M059J (cell line): ENCODE measurements at regions not wholly inside any gene's neighbourhood (a gene's known extent, or its start where the extent isn't known, plus 50 kb on each side); places are given as distances from the start of the nearest gene placed in this dataset.
"Not testable (repeated sequence)": the region's sequence is repeated elsewhere in the genome, so short reads cannot be mapped to it uniquely, and the experiment has no call there.

ENCODE experiments used
- DNase-seq: peaks from one replicate; pipeline ENCODE4 v3.0.0-alpha.2; 2012; ENCODE audit warnings: low read depth

DNA sequence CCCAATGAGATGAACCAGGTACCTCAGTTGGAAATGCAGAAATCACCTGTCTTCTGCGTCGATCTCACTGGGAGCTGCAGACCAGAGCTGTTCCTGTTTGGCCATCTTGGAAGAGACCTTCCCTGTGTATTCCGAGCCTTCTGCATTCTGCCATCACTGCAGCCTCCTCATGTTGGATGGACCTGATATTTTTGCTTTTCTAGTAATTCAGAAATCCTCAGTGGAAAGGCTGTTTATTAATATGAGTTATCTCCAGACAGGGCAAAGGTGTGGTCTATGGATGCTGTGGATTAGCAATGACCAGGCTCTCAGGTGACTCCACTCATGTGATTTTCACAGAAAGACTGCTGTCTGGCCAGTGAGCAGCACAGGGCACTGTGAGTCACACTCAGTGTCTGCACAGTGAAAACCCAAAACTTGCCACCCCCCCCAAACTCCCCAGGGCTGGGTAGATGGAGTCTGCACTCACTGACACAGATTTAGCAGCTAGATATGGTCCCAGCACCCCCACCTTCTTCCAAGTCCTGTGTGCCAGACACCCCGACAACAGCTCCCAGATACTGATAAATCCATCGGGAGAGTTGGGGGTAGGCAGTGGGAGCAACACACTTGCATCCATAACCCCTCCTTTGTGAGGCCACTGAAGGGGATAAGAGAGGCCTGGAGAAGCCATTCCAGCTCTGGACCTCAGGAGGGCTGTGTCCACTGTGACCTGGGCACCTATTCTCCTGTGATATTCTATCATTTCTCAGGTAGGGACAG lies 75.2 kb upstream of the TOP3B start:
- DNase-seq: no peak

DNA sequence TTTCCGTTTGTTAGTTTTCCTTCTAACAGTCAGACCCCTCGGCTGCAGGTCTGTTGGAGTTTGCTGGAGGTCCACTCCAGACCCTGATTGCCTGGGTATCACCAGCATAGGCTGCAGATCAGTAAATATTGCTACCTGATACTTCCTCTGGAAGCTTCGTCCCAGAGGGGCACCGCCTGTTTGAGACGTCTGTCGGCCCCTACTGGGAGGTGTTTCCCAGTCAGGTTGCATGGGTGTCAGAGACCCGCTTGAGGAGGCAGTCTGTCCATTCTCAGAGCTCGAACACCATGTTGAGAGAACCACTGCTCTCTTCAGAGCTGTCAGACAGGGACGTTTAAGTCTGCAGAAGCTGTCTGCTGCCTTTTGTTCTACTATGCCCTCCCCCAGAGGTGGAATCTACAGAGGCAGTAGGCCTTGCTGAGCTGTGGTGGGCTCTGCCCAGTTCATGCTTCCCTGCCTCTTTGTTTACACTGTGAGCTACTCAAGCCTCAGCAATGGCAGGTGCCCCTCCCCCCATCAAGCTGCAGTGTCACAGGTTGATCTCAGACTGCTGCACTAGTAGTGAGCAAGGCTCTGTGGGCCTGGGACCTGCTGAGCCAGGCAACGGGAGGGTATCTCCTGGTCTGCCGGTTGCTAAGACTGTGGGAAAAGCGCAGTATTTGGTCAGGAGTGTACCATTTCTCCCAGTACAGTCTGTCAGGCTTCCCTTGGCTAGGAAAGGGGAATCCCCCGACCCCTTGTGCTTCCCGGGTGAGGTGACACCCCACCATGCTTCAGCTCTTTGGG lies 74.4 kb upstream of the TOP3B start:
- not testable (repeated sequence) for DNase-seq

DNA sequence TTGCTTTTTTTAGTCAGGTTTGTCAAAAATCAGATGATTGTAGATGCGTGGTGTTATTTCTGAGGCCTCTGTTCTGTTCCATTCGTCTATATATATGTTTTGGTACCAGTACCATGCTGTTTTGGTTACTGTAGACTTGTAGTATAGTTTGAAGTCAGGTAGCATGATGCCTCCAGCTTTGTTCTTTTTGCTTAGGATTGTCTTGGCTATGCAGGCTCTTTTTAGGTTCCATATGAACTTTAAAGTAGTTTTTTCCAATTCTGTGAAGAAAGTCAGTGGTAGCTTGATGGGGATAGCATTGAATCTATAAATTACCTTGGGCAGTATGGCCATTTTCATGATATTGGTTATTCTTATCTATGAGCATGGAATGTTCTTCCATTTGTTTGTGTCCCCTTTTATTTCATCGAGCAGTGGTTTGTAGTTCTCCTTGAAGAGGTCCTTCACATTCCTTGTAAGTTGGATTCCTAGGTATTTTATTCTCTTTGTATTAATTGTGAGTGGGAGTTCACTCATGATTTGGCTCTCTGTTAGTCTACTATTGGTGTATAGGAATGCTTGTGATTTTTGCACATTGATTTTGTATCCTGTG lies 70.1 kb upstream of the TOP3B start:
- DNase-seq: not testable (repeated sequence)

DNA sequence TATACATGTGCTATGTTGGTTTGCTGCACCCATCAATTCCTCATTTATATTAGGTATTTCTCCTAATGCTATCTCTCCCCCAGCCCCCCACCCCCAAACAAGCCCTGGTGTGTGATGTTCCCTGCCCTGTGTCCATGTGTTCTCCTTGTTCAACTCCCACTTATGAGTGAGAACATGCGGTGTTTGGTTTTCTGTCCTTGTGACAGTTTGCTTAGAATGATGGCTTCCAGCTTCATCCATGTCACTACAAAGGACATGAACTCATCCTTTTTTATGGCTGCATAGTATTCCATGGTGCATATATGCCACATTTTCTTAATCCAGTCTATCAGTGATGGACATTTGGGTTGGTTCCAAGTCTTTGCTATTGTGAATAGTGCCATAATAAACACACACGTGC lies 68.4 kb upstream of the TOP3B start:
- DNase-seq: not testable (repeated sequence)

DNA sequence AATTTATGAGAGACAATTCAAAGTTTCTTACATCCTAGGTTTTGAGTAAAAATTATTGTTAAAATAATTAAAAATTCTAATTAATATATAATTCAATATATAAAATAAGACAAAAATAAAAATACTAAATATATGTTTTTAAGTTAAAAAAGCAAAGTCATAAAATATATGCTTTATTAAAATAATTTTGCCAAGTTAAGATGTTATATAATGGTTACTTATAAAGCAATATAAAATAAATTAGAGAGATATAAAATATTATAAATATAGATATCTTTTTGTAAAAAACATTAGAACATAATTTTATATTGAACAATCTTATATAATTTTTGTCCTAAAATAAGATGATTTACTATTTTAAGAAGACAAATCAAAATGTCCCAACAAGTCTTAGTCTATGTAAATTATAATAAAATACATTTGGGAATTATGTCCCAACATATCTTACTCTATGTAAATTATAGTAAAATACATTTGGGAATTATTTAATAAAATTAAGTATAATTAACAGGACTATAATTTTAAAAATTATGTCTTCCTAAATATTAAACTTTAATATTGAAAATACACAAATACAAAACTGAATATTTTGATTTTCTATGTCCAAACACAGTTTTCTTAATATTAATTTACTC lies 67.7 kb upstream of the TOP3B start:
- DNase-seq: no peak

DNA sequence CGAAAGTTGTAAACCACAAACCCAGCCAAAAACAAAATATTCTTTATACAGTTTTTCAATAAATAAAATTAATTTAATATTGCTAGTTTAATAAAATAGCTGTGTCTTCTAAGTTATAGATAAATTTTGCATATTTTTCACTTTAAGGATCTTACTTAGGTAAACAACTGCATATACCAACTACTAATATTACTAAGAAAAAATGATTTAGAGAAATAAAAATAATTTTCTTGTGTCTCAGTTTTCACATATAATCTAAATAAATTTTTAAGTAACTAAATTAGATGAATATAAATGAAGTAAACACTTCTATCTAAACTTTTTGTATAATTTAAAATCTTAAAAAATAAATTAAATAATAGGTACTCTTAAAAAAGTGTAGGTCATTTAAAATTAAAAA lies 67.1 kb upstream of the TOP3B start:
- DNase-seq: no peak

DNA sequence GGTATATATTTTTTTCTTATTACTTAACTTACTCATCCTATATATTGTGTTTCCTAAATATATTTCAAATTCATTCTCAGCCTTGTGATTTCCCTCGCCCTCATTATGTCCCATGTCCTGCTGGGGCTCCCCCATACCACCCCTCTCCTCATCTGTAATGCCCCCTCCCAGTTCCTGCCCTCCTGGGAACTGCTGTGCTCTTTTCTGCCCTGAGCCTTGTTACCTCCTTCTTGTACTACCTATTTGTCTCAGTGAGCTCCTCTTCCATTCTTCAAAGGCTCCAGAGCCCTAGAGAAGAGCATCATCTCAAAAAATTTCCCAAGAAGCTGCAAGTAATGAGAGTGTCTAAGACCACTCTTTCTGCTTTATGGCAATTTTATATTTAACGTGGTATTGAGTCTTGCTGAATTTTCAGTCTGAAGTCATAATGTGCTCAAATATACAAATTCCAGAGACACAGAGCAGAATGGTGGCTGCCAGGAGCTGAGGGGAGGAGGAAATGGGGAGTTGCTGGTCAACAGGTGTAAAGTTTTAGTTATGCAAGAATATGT lies 66.5 kb upstream of the TOP3B start:
- no peak for DNase-seq

DNA sequence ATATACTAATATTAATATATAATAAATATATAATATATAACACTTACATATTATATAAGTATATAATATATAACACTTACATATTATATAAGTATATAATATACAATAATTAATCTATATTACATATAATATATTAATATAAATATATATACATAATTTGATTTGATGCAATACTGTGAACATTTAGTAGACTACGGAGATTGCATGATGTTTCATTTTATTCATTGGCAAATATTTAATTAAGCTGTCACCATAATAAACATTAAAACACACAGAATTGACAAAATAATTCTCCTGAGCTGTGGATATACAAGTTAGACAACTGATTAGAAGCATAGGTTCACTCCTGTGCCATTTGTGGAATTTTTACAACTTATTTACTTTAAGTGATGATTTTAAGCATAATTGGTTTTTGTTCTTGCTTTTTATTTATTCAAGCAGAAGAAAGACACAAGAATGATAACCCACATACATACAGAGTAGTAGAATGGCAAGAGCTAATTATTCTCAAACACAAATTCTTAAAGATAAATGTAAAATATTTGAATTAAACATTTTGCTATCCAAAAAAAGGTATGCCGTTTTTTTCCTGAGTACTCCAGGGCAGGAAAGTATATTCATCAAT lies 65.8 kb upstream of the TOP3B start:
- no peak for DNase-seq

DNA sequence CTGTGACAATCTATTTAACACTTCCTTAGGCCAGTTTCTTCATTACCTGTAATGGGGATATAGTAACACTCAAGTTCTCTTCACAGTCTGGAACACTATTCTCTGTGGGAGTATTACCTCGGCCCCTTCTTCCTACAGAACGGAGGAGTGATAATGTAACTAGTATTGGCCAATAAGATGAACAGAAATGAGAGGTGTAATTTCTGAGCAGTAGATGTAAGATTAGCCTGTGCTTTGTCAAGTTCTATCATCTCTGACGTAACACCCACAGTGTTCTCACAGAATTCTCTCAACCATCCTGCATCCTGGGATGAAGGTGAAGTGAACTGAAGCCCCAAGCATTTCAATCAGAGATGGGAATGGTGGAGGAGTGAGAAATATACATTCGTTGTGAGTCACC lies 65.2 kb upstream of the TOP3B start:
- no peak for DNase-seq

DNA sequence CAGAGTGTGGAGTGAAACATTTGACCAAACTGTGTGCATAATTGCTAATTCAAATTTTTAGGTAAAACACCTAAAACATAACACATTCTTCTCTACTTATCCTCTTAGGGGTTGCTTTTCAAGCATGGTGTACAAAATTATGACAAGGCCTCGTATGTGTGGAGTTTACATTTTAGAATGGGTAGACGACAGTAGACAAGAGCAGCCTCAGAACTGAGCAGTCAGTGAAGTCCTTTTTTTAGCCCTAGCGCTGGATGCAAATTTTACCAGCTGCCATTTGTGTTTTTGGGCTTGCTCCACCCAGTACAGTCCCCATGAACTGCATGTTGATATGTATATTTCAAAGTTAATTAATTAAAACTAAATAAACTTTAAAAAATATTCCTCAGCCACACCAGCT lies 64.7 kb upstream of the TOP3B start:
- DNase-seq: no peak

DNA sequence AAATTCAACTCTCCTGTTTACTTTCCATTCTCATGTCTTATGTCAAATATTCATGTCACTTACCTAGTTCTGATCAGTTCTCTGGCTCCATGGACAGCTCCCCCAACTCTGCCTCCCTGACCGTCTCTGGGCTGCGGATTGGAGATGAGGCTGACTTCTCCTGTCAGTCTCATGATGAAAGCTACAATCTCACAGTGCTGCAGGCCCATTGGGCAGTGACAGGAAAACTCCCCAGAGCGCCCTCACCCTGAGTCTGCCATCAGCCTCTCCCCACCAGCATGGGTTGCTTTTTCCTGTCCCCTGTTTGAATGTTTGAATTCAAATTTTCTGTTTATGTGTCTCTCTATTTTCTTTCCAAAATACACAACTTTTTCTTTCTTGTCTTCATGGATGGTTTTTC lies 63.8 kb upstream of the TOP3B start:
- no peak for DNase-seq

DNA sequence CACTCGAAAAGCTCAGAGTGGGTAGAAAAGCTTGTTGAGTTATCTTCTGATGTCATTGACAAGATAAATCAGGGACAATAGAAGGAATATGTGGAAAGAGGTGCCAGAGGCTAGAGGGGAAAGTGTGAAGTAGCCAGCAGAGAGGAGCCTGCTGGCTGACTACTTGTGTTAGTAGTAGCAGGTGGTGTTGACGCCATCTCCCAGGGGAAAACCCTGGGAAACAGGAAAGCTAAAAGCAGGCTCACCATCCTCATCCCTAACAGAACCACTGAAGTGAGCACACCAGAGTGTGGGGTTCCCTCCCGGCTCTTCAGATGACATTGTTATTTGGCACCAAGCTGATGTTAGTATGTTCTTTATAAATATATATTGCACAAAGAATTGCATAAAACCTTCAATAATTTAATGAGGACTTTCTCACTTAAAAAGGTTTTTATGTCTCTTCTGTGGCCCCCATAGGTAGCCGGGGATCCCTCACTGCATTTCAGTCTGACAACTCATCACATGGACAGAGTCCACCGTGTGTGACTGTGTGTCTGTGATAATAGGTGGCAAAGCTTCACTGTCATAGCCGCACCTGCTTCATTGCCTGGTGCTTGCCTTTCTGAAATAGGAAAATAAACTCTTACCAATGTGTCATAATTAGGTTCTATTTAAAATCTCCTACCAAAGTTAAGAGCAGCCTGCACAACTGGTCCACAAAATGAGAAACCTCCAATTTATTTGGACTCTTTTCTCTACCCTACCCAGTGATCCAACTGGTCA lies 63.2 kb upstream of the TOP3B start:
- DNase-seq: no peak

DNA sequence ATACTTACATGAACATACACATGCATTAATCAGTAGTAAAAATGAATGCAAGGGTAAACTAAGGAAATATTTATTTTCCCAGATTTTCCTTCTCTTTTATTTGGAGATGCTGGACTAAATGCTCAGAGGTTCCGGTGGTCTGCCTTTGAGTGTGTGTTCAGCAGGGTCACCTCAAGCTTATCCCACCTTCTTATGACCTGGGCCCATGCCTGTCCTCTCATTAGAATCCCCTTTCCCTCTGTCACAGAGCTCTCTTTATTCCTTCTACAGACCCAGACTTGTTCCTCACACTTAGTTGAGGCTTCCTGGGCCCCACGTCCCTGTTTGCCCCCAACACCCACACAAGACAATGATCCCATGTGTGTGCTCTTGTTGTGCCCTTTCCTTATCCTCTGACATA lies 61.6 kb upstream of the TOP3B start:
- DNase-seq: no peak

DNA sequence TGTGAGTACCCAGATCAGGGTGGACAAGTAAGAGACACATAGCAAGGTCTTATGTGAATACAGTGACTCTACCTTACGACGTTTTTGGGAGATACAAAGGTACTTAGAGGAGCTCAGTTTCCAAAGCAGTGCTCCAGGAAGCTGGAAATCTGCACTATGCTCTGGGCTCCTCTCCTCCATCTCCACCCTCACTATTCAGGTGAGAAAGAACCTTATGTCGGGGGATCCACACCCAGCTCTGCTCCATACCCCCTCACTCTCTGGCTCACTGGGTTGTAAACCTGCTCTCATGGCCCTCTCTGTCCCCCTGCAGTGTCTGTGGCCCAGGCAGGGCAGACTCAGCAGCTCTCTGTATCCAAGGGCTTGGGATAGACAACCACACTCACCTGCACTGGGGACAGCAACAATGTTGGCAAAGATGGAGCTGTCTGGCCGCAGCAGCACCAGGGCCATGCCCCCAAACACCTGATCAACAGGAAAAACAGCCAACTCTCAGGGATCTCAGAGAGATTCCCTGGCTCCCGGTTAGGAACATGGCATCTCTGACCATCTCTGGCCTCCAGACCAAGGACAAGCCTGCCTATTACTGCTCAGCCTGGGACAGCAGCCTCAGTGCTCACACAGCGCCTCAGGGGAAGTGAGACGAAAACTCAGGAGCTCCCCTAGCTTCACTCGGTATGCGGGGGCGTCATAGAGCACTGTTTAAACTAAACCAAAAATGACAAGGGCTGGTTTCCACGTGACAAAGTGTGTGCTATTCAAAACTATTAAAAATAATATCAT lies 60.9 kb upstream of the TOP3B start:
- no peak for DNase-seq

DNA sequence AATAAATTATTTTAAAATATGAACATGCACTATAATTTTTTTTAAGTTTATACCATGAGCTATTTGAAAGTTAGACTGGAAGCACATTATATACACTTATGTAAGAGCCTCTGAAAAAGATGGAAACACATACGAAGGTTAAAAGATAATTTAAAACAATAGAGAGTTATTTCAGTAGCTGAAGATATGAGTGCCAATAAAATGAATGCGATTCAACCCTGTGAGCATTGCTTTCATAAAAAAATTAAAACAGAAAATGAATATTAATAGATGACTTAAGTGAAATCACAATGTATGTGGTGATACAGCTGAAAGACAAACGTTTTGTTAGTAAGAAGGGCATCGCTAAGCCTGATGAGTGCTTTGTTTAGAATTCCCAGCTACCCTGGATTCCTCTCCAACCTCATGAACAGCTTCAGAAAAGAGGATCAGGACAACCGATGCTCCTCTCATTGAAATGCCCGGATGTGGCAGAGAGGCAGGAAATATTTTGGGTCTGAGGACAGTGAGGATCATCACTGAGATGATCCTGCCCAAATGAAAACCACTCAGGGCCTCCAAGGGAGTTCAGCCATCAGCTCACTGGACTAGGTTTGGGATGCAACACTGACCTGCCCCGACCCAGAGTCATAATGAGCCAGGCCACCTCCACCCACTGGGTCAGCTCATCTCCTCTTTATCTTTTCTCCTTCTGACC lies 60.2 kb upstream of the TOP3B start:
- no peak for DNase-seq

DNA sequence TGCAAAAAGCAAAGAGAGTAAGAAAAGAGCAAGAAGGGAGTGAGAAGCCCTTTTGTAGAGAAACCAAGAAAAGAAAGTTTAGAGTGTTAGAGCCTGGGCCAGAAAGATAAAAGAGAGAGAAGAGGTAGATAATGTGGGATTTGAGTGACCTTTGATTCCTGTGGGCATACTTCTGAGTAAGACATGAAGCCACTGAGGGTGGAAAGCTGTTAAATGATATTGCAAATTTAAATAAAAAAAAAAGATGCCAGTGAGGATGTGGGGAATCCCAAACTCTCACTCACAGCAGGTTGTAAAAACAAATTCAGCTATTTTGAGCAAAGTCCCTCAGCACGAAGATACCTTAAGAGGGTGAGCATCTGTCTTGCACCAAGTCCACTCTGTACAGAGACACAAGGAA lies 59.4 kb upstream of the TOP3B start:
- no peak for DNase-seq

DNA sequence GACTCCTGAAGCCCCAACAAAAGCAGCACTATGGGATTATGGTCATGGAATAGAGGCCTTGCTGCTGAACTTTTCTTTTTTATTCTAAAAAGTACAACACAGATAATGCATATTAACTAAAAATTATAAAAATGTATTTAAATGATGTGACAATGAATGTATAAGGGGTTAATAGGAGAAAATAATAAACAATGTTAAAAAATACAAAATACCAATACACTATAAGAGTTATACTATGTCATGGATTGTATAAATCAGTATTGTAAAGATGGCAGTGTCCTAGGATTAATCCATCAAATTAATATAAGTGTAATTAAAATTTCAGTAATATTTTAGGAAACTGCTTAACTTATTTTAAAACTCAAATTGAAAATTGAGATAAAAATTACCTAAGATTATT lies 58.3 kb upstream of the TOP3B start:
- DNase-seq: no peak

DNA sequence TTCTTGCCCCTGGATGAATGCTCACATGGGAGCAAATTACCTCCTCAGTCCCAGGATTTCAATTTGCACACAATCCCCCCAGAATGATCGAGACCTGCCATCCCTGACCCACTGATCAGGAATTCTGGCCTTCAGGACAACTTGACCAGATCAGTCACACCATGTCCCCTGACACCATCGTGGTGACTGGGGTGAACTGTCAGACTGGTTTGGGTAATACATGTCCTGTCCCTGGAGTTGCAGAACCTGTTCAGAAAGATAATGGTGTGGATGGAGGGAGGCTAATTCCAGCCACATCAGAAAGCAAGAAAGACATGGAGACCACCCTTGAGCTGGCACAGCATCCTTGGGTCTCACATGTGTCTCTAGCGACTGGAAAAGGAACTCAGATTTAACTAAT lies 57.9 kb upstream of the TOP3B start:
- no peak for DNase-seq

DNA sequence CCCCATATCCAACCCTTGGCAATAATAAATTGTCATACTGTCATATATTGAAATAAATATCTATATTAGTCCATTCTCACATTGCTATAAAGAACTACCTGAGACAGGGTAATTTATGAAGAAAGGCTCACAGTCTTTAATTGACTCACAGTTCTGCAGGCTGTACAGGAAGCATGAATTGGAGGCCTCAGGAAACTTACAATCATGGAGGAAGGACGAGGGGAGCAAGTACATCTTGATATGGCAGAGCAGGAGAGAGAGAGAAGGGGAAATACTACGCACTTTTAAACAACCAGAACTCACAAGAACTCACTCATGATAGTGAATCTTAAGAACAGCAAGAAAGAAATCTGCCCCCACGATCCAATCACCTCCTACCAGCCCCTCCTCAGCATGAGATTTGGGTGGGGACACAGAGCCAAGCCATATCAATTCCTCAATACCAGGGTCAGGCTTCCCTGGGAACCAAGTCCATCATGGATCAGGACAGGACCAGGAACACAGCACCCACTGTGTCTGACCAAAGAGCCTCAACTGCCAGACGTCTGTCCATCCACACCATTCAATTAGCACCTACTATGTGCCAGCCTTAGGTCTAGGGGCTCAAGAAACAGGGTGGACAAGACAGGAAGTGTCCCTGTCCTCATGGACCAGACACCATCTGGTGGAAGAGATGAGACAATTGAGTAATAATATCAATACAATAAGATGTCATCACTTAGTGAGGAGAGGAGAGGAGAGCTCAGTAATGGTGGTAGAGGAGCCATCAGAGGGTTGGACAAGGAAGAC lies 56.9 kb upstream of the TOP3B start:
- DNase-seq: no peak
